GM12878 (cell line): ENCODE measurements at regions not wholly inside any gene's neighbourhood (a gene's known extent, or its start where the extent isn't known, plus 50 kb on each side); places are given as distances from the start of the nearest gene placed in this dataset.

ENCODE experiments used
- ATAC-seq: fragments of 200-7000 bp; cut with Tn5 transposase; 3 replicates; pipeline ENCODE4 v1.9.1; 2020; ENCODE audit warnings: mild to moderate bottlenecking, moderate library complexity
- BruUV-seq: library from RNA; stranded (reverse); fragments of 400-500 nt; replicated peaks from 2 replicates; lab custom pipeline; 2021; lab: Mats Ljungman, UMichigan
- CTCF ChIA-PET: fragments of 300-600 bp; sonication (Branson Sonifier 250); formaldehyde crosslinking; extraction: SDS; loops from one replicate; lab custom pipeline; 2021; ENCODE audit warnings: inconsistent platforms; lab: Yijun Ruan, JAX
- POLR2A ChIA-PET: fragments of 350-600 bp; formaldehyde crosslinking; extraction: SDS; loops from one replicate; lab custom pipeline; 2021; ENCODE audit warnings: inconsistent platforms; lab: Charles Lee
- RAD21 ChIA-PET: fragments of 300-600 bp; sonication (Branson Sonifier 250); formaldehyde crosslinking; loops from one replicate; lab custom pipeline; 2023; ENCODE audit warnings: antibody characterized with exemption; ENCODE audit not compliant: unreplicated experiment; lab: Charles Lee
- SMC1A ChIA-PET: fragments of 300-600 bp; sonication (Branson Sonifier 250); formaldehyde crosslinking; loops from one replicate; lab custom pipeline; 2023; ENCODE audit not compliant: unreplicated experiment, uncharacterized antibody; lab: Charles Lee
- DNase-seq: peaks from one replicate; pipeline ENCODE4 v3.0.0-alpha.2; 2011; ENCODE audit warnings: low read depth, low spot score
- FAIRE-seq: peaks from 3 replicates; lab custom pipeline; 2011; peaks lifted over from hg19 to GRCh38; lab: Jason Lieb, UNC
- H2AFZ ChIP-seq: 2 replicates; pipeline ENCODE4 v1.6.0; 2011; ENCODE audit warnings: low read depth, low read length, control low read depth; ENCODE audit not compliant: control insufficient read depth
- H3K27ac ChIP-seq: 2 replicates; pipeline ENCODE4 v1.5.1; 2011; ENCODE audit warnings: control low read depth; ENCODE audit not compliant: control insufficient read depth, insufficient read depth
- H3K27me3 ChIP-seq, 2 experiments: replicated peaks in 1 of 2; 2 replicates each; pipeline versions ENCODE4 v1.6.0 to v1.6.1; 2011; ENCODE audit warnings: low read length in 1 of 2; ENCODE audit not compliant: control insufficient read depth in 2 of 2, insufficient read depth in 2 of 2
- H3K36me3 ChIP-seq, 2 experiments: 2 replicates each; pipeline ENCODE4 v1.5.1; 2011; ENCODE audit warnings: low read length in 1 of 2; ENCODE audit not compliant: control insufficient read depth in 2 of 2, insufficient read depth in 2 of 2
- H3K4me1 ChIP-seq: 2 replicates; pipeline ENCODE4 v1.6.1; 2011; ENCODE audit warnings: mild to moderate bottlenecking, low read length, moderate library complexity, mixed read lengths; ENCODE audit not compliant: control insufficient read depth, insufficient read depth
- H3K4me2 ChIP-seq: 2 replicates; pipeline ENCODE4 v1.6.0; 2011; ENCODE audit warnings: control low read depth; ENCODE audit not compliant: control insufficient read depth, insufficient read depth
- H3K4me3 ChIP-seq: fragments of 200-600 bp; sonication (generic); 2 replicates; pipeline ENCODE4 v1.5.1; 2016
- H3K79me2 ChIP-seq: 2 replicates; pipeline ENCODE4 v1.6.0; 2011; ENCODE audit warnings: low read length; ENCODE audit not compliant: control insufficient read depth, insufficient read depth
- H3K9ac ChIP-seq: 2 replicates; pipeline ENCODE4 v1.8.0; 2011; ENCODE audit warnings: low read length, control low read depth, mixed read lengths; ENCODE audit not compliant: control insufficient read depth, insufficient read depth
- H3K9me3 ChIP-seq: replicated peaks from 3 replicates; pipeline ENCODE4 v1.5.1; 2011; ENCODE audit warnings: mild to moderate bottlenecking, low read length; ENCODE audit not compliant: control insufficient read depth, insufficient read depth
- H4K20me1 ChIP-seq: 2 replicates; pipeline ENCODE4 v1.6.0; 2011; ENCODE audit not compliant: control insufficient read depth, insufficient read depth
- IKZF1 ChIP-seq: fragments of 450-650 bp; conservative IDR thresholded peaks from 2 replicates; pipeline ENCODE4 v1.6.1; 2017; ENCODE audit warnings: antibody characterized with exemption, mild to moderate bottlenecking
- JUNB ChIP-seq: IDR thresholded peaks from 2 replicates; pipeline ENCODE4 v1.6.1; 2016; ENCODE audit warnings: antibody characterized with exemption, mild to moderate bottlenecking
- KLF5 ChIP-seq: fragments of 450-650 bp; IDR thresholded peaks from 2 replicates; pipeline ENCODE4 v1.6.1; 2014; ENCODE audit warnings: mild to moderate bottlenecking; ENCODE audit not compliant: partially characterized antibody
- NR2F1 ChIP-seq: fragments of 450-650 bp; conservative IDR thresholded peaks from 2 replicates; pipeline ENCODE4 v1.6.1; 2017; ENCODE audit warnings: mild to moderate bottlenecking
- PRDM15 ChIP-seq: fragments of 450-650 bp; formaldehyde crosslinking; IDR thresholded peaks from 2 replicates; pipeline ENCODE4 v1.4.0; 2020; ENCODE audit warnings: mild to moderate bottlenecking, moderate library complexity
- RAD21 ChIP-seq: IDR thresholded peaks from 2 replicates; pipeline ENCODE4 v1.6.1; 2011; ENCODE audit warnings: mild to moderate bottlenecking, low read depth, low read length, moderate library complexity; ENCODE audit not compliant: insufficient read depth
- RBBP5 ChIP-seq: fragments of 200-600 bp; sonication (generic); conservative IDR thresholded peaks from 2 replicates; pipeline ENCODE4 v1.6.1; 2016
- RFX5 ChIP-seq: IDR thresholded peaks from 2 replicates; pipeline ENCODE4 v1.6.1; 2011; ENCODE audit warnings: low read depth, low read length, improper control_type of control experiment
- YBX1 ChIP-seq: fragments of 450-650 bp; IDR thresholded peaks from 2 replicates; pipeline ENCODE4 v1.6.1; 2016; ENCODE audit warnings: antibody characterized with exemption
- ZBTB33 ChIP-seq: fragments of 450-650 bp; IDR thresholded peaks from 2 replicates; pipeline ENCODE4 v1.6.1; 2017; ENCODE audit warnings: mild to moderate bottlenecking
- ZZZ3 ChIP-seq: IDR thresholded peaks from 2 replicates; pipeline ENCODE4 v1.6.1; 2011; ENCODE audit warnings: low read depth; ENCODE audit not compliant: control insufficient read depth, insufficient read length
- WGBS: methylation state at CpG from one replicate; pipeline ENCODE4 v1.1.6; 2016; ENCODE audit warnings: low lambda C conversion rate; ENCODE audit not compliant: insufficient replicate concordance, insufficient coverage; ENCODE audit errors: missing lambda C conversion rate; 5-methylcytosine and 5-hydroxymethylcytosine counted together
- in situ Hi-C: fragments of 300-500 bp; cut with MboI; formaldehyde crosslinking; loops from 9 replicates; pipeline ENCODE4 v1.14.3; 2018; ENCODE audit warnings: mixed read lengths
- intact Hi-C: fragments of 100-400 bp; cut with micrococcal nuclease; formaldehyde crosslinking; loops from one replicate; pipeline ENCODE4 v1.14.2; 2022; ENCODE audit not compliant: unreplicated experiment
- TF ChIP-seq, protein P1 (sequence below): fragments of 450-650 bp; formaldehyde crosslinking; IDR thresholded peaks from 2 replicates; pipeline ENCODE4 v1.4.0; 2022; ENCODE audit warnings: mild to moderate bottlenecking, moderate library complexity

- no peak overlapping the region for H3K27ac ChIP-seq
- intact Hi-C loops, result no loop called here
- CTCF ChIA-PET, result no interaction called here
- no peak overlapping the region for H2AFZ ChIP-seq
- no peak overlapping the region for H3K9ac ChIP-seq
- H3K27me3 ChIP-seq, result peaks cover 2 to 3% of the 10 kb centered on the region in 2 experiments; a peak in 1 of 4 replicates
- no peak overlapping the region for H3K4me2 ChIP-seq
- FAIRE-seq, result no peak
- H4K20me1 ChIP-seq, result no peaks in the 10 kb centered on the region
- H3K79me2 ChIP-seq, result no peaks in the 10 kb centered on the region
- in situ Hi-C loops, result no loop called here
- no TSS peak for BruUV-seq
- RAD21 ChIA-PET, result no interaction called here
- POLR2A ChIA-PET, result no interaction called here
- 16% methylated on average over 4 of the region's 4 CpGs for WGBS
- DNase-seq, result no peak
- no peaks in the 10 kb centered on the region for H3K9me3 ChIP-seq
- no peak overlapping the region for H3K4me3 ChIP-seq
- no peaks in the 10 kb centered on the region for H3K4me1 ChIP-seq
- SMC1A ChIA-PET, result no interaction called here
- H3K36me3 ChIP-seq, result no peaks in the 10 kb centered on the region
- ATAC-seq, result no peak
- TF ChIP-seq ZBTB33, result no peak
- TF ChIP-seq, protein P1, sequence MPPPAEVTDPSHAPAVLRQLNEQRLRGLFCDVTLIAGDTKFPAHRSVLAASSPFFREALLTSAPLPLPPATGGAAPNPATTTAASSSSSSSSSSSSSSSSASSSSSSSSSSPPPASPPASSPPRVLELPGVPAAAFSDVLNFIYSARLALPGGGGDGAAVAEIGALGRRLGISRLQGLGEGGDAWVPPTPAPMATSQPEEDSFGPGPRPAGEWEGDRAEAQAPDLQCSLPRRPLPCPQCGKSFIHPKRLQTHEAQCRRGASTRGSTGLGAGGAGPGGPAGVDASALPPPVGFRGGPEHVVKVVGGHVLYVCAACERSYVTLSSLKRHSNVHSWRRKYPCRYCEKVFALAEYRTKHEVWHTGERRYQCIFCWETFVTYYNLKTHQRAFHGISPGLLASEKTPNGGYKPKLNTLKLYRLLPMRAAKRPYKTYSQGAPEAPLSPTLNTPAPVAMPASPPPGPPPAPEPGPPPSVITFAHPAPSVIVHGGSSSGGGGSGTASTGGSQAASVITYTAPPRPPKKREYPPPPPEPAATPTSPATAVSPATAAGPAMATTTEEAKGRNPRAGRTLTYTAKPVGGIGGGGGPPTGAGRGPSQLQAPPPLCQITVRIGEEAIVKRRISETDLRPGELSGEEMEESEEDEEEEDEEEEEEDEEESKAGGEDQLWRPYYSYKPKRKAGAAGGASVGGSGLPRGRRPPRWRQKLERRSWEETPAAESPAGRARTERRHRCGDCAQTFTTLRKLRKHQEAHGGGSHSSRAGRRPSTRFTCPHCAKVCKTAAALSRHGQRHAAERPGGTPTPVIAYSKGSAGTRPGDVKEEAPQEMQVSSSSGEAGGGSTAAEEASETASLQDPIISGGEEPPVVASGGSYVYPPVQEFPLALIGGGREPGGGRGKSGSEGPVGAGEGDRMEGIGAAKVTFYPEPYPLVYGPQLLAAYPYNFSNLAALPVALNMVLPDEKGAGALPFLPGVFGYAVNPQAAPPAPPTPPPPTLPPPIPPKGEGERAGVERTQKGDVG (CRISPR knock-in tag), result no peak
- TF ChIP-seq PRDM15 (CRISPR knock-in tag), result no peak
- no peak for TF ChIP-seq IKZF1
- TF ChIP-seq KLF5, result no peak
- TF ChIP-seq RAD21, result no peak
- TF ChIP-seq ZZZ3, result no peak
- TF ChIP-seq RFX5, result no peak
- no peak for TF ChIP-seq RBBP5
- TF ChIP-seq NR2F1, result no peak
- TF ChIP-seq YBX1, result no peak
- TF ChIP-seq JUNB, result no peak
Observed at GRCh38 chr3:124386996-124387595, 343.2 kb upstream of the UMPS start.
